Glutamatergic neuron (in vitro differentiated cells): ENCODE measurements at regions not wholly inside any gene's neighbourhood (a gene's known extent, or its start where the extent isn't known, plus 50 kb on each side); places are given as distances from the start of the nearest gene placed in this dataset.
A peak's percentile ranks its signal among the peaks of the same experiment; 100 is the strongest.

Experiments used
- DNase-seq: peaks from one replicate; pipeline ENCODE4 v3.0.0; 2022
- H3K27ac Mint-ChIP-seq: one replicate; pipeline ENCODE4 v1.8.0; 2020; ENCODE audit warnings: mild to moderate bottlenecking, mixed read lengths, inconsistent platforms; ENCODE audit not compliant: unreplicated experiment
- H3K27me3 Mint-ChIP-seq: one replicate; pipeline ENCODE4 v1.8.0; 2020; ENCODE audit warnings: mild to moderate bottlenecking, moderate library complexity, mixed read lengths, inconsistent platforms; ENCODE audit not compliant: unreplicated experiment
- H3K36me3 Mint-ChIP-seq: one replicate; pipeline ENCODE4 v1.8.0; 2020; ENCODE audit warnings: mild to moderate bottlenecking, mixed read lengths, inconsistent platforms; ENCODE audit not compliant: unreplicated experiment
- H3K4me1 Mint-ChIP-seq: one replicate; pipeline ENCODE4 v1.8.0; 2020; ENCODE audit warnings: mild to moderate bottlenecking, low read depth, mixed read lengths, inconsistent platforms; ENCODE audit not compliant: unreplicated experiment
- H3K4me3 Mint-ChIP-seq: one replicate; pipeline ENCODE4 v1.8.0; 2020; ENCODE audit warnings: mild to moderate bottlenecking, mixed read lengths, inconsistent platforms; ENCODE audit not compliant: unreplicated experiment
- H3K9me3 Mint-ChIP-seq: one replicate; pipeline ENCODE4 v1.8.0; 2020; ENCODE audit warnings: mild to moderate bottlenecking, moderate library complexity, mixed read lengths, inconsistent platforms; ENCODE audit not compliant: unreplicated experiment
- CTCF ChIP-seq: fragments of 200-600 bp; sonication (generic); IDR thresholded peaks from one replicate; pipeline ENCODE4 v1.5.0; 2021; ENCODE audit not compliant: partially characterized antibody, unreplicated experiment

GRCh38 chr5:144698484-144698883 is 527.8 kb downstream of the KCTD16 start:
- Mint-ChIP-seq H3K9me3 (no peaks in the 10 kb centered on the region), H3K4me3 (no peak overlapping the region), H3K27ac (no peak overlapping the region), H3K36me3 (no peaks in the 10 kb centered on the region), H3K27me3 (no peaks in the 10 kb centered on the region), H3K4me1 (peaks cover 8% of the 10 kb centered on the region)
- TF ChIP-seq CTCF = no peak
- DNase-seq = no peak

- Mint-ChIP-seq H3K27ac (peak overlapping the region; percentile 48), H3K27me3 (no peaks in the 10 kb centered on the region), H3K9me3 (no peaks in the 10 kb centered on the region), H3K36me3 (no peaks in the 10 kb centered on the region), H3K4me3 (no peak overlapping the region), H3K4me1 (peaks cover 8% of the 10 kb centered on the region)
- TF ChIP-seq CTCF = no peak
- DNase-seq = no peak
Measured at GRCh38 chr5:144697847-144698262, 527.2 kb downstream of the KCTD16 start.

GRCh38 chr5:144691936-144692335 is 521.3 kb downstream of the KCTD16 start:
- H3K27me3 Mint-ChIP-seq = no peaks in the 10 kb centered on the region
- DNase-seq = no peak
- no peaks in the 10 kb centered on the region for H3K9me3 Mint-ChIP-seq
- no peaks in the 10 kb centered on the region for H3K36me3 Mint-ChIP-seq
- no peak for TF ChIP-seq CTCF
- H3K4me1 Mint-ChIP-seq = no peaks in the 10 kb centered on the region
- H3K27ac Mint-ChIP-seq = no peak overlapping the region
- no peak overlapping the region for H3K4me3 Mint-ChIP-seq

GRCh38 chr5:144684899-144685298 is 514.2 kb downstream of the KCTD16 start:
- H3K36me3 Mint-ChIP-seq = no peaks in the 10 kb centered on the region
- no peak overlapping the region for H3K4me3 Mint-ChIP-seq
- H3K9me3 Mint-ChIP-seq = no peaks in the 10 kb centered on the region

GRCh38 chr5:144680711-144681110 is 510.0 kb downstream of the KCTD16 start:
- Mint-ChIP-seq H3K27me3 (no peaks in the 10 kb centered on the region), H3K27ac (no peak overlapping the region), H3K4me3 (no peak overlapping the region), H3K36me3 (no peaks in the 10 kb centered on the region), H3K4me1 (no peaks in the 10 kb centered on the region), H3K9me3 (no peaks in the 10 kb centered on the region)
- no peak for TF ChIP-seq CTCF
- no peak for DNase-seq

More at GRCh38 chr5:144684899-144685298, 514.2 kb downstream of the KCTD16 start:
- Mint-ChIP-seq H3K27me3 (no peaks in the 10 kb centered on the region), H3K27ac (no peak overlapping the region), H3K4me1 (no peaks in the 10 kb centered on the region)
- TF ChIP-seq CTCF = no peak
- DNase-seq = no peak
